ENCODE measurements at regions not wholly inside any gene's neighbourhood (a gene's known extent, or its start where the extent isn't known, plus 50 kb on each side); places are given as distances from the start of the nearest gene placed in this dataset.

GRCh38 chr7:138278601-138279000, 181.5 kb upstream of the TRIM24 start:
- H3K4me3 ChIP-seq (ENCODE audit: low read depth, low read length): no peak overlapping the region
- H3K27ac ChIP-seq (ENCODE audit: extremely low read depth, low read depth, low read length): no peak overlapping the region
- ChIA-PET POLR2A (no interaction called here), CTCF (no interaction called here)
- no peak for TF ChIP-seq PATZ1 (tag by site-specific recombination; IDR thresholded peaks at IDR 0.05)
- no peak for TF ChIP-seq ZNF747 (tag by site-specific recombination; IDR thresholded peaks at IDR 0.05)
- TF ChIP-seq ZNF155 (tag by site-specific recombination; IDR thresholded peaks at IDR 0.05): no peak
- no peak for TF ChIP-seq ZFP69B (tag by site-specific recombination; IDR thresholded peaks at IDR 0.05)
- TF ChIP-seq ZNF48 (tag by site-specific recombination; IDR thresholded peaks at IDR 0.05): no peak
- no peaks in the 10 kb centered on the region for H3K4me1 ChIP-seq (ENCODE audit: control insufficient read depth, insufficient read depth, low read length)
- no peaks in the 10 kb centered on the region for H3K36me3 ChIP-seq (ENCODE audit: control insufficient read depth in 2 of 2, insufficient read depth in 1 of 2, low read length in 2 of 2)
- H3K9me3 ChIP-seq (ENCODE audit: control insufficient read depth, insufficient read depth, low read depth, low read length): no peaks in the 10 kb centered on the region

- ChIA-PET CTCF (interaction anchor here (0.6 kb wide), 1 partner anchor 64 kb away, joined by 3 read pairs; no protein-coding TSS in a partner anchor), POLR2A (interaction anchor here (1.3 kb wide), 1 partner anchor 121 kb away, joined by 3 read pairs; no protein-coding TSS in a partner anchor)
- TF ChIP-seq ZNF184 (tag by site-specific recombination; IDR thresholded peaks at IDR 0.05): no peak
- Histone ChIP-seq H3K9me3 (ENCODE audit: control insufficient read depth, insufficient read depth, low read depth, low read length) (no peaks in the 10 kb centered on the region), H3K4me3 (ENCODE audit: low read depth, low read length) (no peak overlapping the region), H3K4me1 (ENCODE audit: control insufficient read depth, insufficient read depth, low read length) (no peaks in the 10 kb centered on the region), H3K27ac (ENCODE audit: extremely low read depth, low read depth, low read length) (no peak overlapping the region), H3K36me3 (ENCODE audit: control insufficient read depth in 2 of 2, insufficient read depth in 1 of 2, low read length in 2 of 2) (no peaks in the 10 kb centered on the region)
Measured at GRCh38 chr7:138282997-138283396, 177.1 kb upstream of the TRIM24 start.

GRCh38 chr7:138285129-138285528, 174.9 kb upstream of the TRIM24 start:
- Histone ChIP-seq H3K4me3 (ENCODE audit: low read depth, low read length) (no peak overlapping the region), H3K36me3 (ENCODE audit: control insufficient read depth in 2 of 2, insufficient read depth in 1 of 2, low read length in 2 of 2) (no peaks in the 10 kb centered on the region), H3K9me3 (ENCODE audit: control insufficient read depth, insufficient read depth, low read depth, low read length) (no peaks in the 10 kb centered on the region), H3K4me1 (ENCODE audit: control insufficient read depth, insufficient read depth, low read length) (no peaks in the 10 kb centered on the region), H3K27ac (ENCODE audit: extremely low read depth, low read depth, low read length) (no peak overlapping the region)
- CTCF ChIA-PET: no interaction called here
- TF ChIP-seq ZNF132 (tag by site-specific recombination; IDR thresholded peaks at IDR 0.05; ENCODE audit: borderline replicate concordance) (no peak), ZNF777 (tag by site-specific recombination; IDR thresholded peaks at IDR 0.05; ENCODE audit: borderline replicate concordance) (no peak), ZNF555 (tag by site-specific recombination; conservative IDR thresholded peaks at IDR 0.05) (no peak), SP2 (tag by site-specific recombination; IDR thresholded peaks at IDR 0.05) (no peak), PRDM10 (tag by site-specific recombination; IDR thresholded peaks at IDR 0.05) (no peak), ZNF658 (tag by site-specific recombination; IDR thresholded peaks at IDR 0.05) (no peak), ZNF639 (tag by site-specific recombination; IDR thresholded peaks at IDR 0.05) (no peak)
- POLR2A ChIA-PET: no interaction called here

Data from HEK293 (cell line).